ENCODE measurements at regions not wholly inside any gene's neighbourhood (a gene's known extent, or its start where the extent isn't known, plus 50 kb on each side); places are given as distances from the start of the nearest gene placed in this dataset.

DNA sequence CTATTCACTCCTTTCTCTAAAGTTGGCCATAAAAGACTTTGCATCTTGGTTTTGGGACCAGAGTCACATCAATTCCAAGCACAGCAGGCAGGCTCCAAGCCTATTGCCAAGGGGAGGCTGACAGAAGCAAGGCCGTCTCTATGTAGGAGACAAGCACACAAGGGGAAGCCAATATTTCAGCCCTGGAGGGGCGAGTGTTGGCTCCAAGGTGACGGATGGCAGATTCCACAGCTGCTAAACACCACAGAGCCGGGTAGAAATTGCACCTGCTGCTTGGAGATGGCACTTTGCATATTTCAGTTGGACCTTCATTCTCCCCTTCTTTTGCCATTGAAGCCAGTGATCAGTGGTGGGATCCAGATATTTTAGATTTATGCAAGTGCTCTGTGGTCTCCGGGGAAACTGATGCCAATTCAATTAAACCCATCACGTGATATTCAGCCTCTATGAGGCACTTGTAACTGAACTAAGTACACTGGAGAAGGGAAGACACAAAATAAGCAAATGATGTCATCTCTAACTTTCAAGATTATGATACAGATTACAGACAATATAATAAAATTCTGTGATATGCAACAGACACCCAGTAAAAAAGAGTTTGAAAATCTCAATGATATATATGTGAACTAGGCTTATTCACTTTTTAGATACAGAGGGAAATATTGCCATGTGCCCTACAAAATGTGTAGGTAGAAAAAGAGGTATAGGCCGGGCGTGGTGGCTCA is 102.8 kb upstream of the GREM2 start:
- TF ChIP-seq, protein P1, sequence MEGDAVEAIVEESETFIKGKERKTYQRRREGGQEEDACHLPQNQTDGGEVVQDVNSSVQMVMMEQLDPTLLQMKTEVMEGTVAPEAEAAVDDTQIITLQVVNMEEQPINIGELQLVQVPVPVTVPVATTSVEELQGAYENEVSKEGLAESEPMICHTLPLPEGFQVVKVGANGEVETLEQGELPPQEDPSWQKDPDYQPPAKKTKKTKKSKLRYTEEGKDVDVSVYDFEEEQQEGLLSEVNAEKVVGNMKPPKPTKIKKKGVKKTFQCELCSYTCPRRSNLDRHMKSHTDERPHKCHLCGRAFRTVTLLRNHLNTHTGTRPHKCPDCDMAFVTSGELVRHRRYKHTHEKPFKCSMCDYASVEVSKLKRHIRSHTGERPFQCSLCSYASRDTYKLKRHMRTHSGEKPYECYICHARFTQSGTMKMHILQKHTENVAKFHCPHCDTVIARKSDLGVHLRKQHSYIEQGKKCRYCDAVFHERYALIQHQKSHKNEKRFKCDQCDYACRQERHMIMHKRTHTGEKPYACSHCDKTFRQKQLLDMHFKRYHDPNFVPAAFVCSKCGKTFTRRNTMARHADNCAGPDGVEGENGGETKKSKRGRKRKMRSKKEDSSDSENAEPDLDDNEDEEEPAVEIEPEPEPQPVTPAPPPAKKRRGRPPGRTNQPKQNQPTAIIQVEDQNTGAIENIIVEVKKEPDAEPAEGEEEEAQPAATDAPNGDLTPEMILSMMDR (conservative IDR thresholded peaks at IDR 0.05 in 1 of 2, IDR thresholded peaks at IDR 0.05 in 1 of 2; ENCODE audit: low read depth in 1 of 2, low read length in 2 of 2) = no peak
- no peak for TF ChIP-seq EZH2 (IDR thresholded peaks at IDR 0.05; ENCODE audit: low read length, missing control alignments)
- Histone ChIP-seq H3K9ac (ENCODE audit: insufficient read depth, low read length) (no peak overlapping the region), H4K20me1 (ENCODE audit: control insufficient read depth, extremely low read depth, insufficient read depth, low read length) (no peaks in the 10 kb centered on the region), H3K4me3 (replicated peaks in 1 of 4; ENCODE audit: control extremely low read depth in 1 of 4, insufficient read depth in 1 of 4, low read depth in 3 of 4, low read length in 4 of 4) (no peak overlapping the region), H3K36me3 (ENCODE audit: control insufficient read depth, insufficient read depth, low read length) (no peaks in the 10 kb centered on the region), H3K4me2 (ENCODE audit: extremely low read depth, insufficient read depth, low read length) (no peak overlapping the region), H3K79me2 (ENCODE audit: control insufficient read depth, insufficient read depth, low read length) (no peaks in the 10 kb centered on the region), H3K27me3 (ENCODE audit: control insufficient read depth, insufficient read depth, low read length) (no peaks in the 10 kb centered on the region), H3K9me3 (ENCODE audit: control insufficient read depth, insufficient read depth, low read depth, low read length) (no peaks in the 10 kb centered on the region), H3K4me1 (ENCODE audit: control insufficient read depth, extremely low read depth, insufficient read depth, low read length) (peaks cover 2% of the 10 kb centered on the region), H3K27ac (ENCODE audit: insufficient read depth, low read length) (no peak overlapping the region), H2AFZ (ENCODE audit: low read length) (no peak overlapping the region)
- no peak for DNase-seq (ENCODE audit: low read depth in 2 of 2)

DNA sequence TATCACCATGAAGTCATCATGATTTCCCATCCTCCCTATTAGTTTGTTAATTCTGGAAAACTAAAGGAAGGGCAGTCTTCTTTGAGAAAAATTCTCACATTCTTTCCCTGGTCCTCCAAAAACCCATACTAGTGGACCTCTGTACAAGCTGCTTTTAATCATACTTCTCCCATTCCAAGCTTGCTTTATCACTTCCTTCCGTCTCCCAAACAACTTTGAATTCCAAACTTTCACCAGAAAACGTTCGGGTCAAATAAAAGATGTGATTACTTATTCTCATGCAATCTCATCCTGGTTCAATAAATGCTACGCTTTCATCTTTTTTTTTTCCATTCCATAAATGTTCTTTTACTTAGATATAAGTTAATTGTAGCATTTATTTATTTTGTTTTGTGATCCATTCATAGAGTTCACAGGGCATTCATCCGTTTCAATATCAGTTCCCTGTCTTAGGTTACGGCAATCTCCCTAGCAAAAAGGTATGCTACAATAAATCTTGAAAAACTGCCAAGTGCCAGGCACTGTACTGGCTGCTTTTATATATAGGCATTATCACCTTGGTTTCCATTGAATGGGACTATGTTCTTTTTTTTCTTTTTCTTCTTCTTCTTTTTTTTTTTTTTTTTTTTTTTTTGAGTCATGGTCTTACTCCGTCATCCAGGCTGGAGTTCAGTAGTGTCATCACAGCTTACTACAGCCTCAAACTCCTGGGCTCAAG is 100.2 kb upstream of the GREM2 start:
- H3K9me3 ChIP-seq (ENCODE audit: control insufficient read depth, insufficient read depth, low read depth, low read length) = no peaks in the 10 kb centered on the region
- no peak overlapping the region for H3K9ac ChIP-seq (ENCODE audit: insufficient read depth, low read length)
- no peak overlapping the region for H3K4me3 ChIP-seq (replicated peaks in 1 of 4; ENCODE audit: control extremely low read depth in 1 of 4, insufficient read depth in 1 of 4, low read depth in 3 of 4, low read length in 4 of 4)
- H3K4me2 ChIP-seq (ENCODE audit: extremely low read depth, insufficient read depth, low read length) = no peak overlapping the region
- H2AFZ ChIP-seq (ENCODE audit: low read length) = peak overlapping the region; percentile 20
- H3K36me3 ChIP-seq (ENCODE audit: control insufficient read depth, insufficient read depth, low read length) = no peaks in the 10 kb centered on the region
- H4K20me1 ChIP-seq (ENCODE audit: control insufficient read depth, extremely low read depth, insufficient read depth, low read length) = no peaks in the 10 kb centered on the region
- H3K79me2 ChIP-seq (ENCODE audit: control insufficient read depth, insufficient read depth, low read length) = no peaks in the 10 kb centered on the region
- TF ChIP-seq EZH2 (IDR thresholded peaks at IDR 0.05; ENCODE audit: low read length, missing control alignments) = no peak
- TF ChIP-seq, protein P1 (conservative IDR thresholded peaks at IDR 0.05 in 1 of 2, IDR thresholded peaks at IDR 0.05 in 1 of 2; ENCODE audit: low read depth in 1 of 2, low read length in 2 of 2) = no peak
- no peaks in the 10 kb centered on the region for H3K27me3 ChIP-seq (ENCODE audit: control insufficient read depth, insufficient read depth, low read length)
- peak in 1 of 2 donors; percentile 50 for DNase-seq (ENCODE audit: low read depth in 2 of 2)
- peaks cover 2% of the 10 kb centered on the region for H3K4me1 ChIP-seq (ENCODE audit: control insufficient read depth, extremely low read depth, insufficient read depth, low read length)
- peak overlapping the region; percentile 16 for H3K27ac ChIP-seq (ENCODE audit: insufficient read depth, low read length)

DNA sequence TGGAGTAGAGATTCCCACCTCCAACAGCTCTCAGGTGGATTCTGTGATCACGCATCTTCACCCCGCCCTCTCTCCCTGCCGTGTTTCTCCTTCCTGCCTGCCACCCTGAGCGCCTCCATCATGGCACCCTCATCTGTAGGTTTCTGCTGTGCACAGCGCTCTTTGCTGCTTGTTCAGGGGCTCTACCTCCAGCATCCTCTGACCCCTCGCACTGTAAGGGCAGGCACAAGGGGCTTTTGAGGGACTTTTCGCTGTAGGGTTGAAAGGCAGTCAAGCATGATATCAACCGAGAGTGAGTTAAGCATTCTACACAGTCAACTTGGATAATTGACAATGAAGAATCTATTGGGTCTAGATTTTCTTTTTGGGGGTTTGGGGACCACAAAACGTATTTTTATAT is 99.1 kb upstream of the GREM2 start:
- Histone ChIP-seq H2AFZ (ENCODE audit: low read length) (no peak overlapping the region), H3K9me3 (ENCODE audit: control insufficient read depth, insufficient read depth, low read depth, low read length) (no peaks in the 10 kb centered on the region), H3K27me3 (ENCODE audit: control insufficient read depth, insufficient read depth, low read length) (no peaks in the 10 kb centered on the region), H3K79me2 (ENCODE audit: control insufficient read depth, insufficient read depth, low read length) (no peaks in the 10 kb centered on the region), H3K4me1 (ENCODE audit: control insufficient read depth, extremely low read depth, insufficient read depth, low read length) (peaks cover 7% of the 10 kb centered on the region), H3K4me2 (ENCODE audit: extremely low read depth, insufficient read depth, low read length) (no peak overlapping the region), H4K20me1 (ENCODE audit: control insufficient read depth, extremely low read depth, insufficient read depth, low read length) (no peaks in the 10 kb centered on the region), H3K36me3 (ENCODE audit: control insufficient read depth, insufficient read depth, low read length) (no peaks in the 10 kb centered on the region), H3K9ac (ENCODE audit: insufficient read depth, low read length) (no peak overlapping the region), H3K4me3 (replicated peaks in 1 of 4; ENCODE audit: control extremely low read depth in 1 of 4, insufficient read depth in 1 of 4, low read depth in 3 of 4, low read length in 4 of 4) (no peak overlapping the region), H3K27ac (ENCODE audit: insufficient read depth, low read length) (no peak overlapping the region)
- no peak for DNase-seq (ENCODE audit: low read depth in 2 of 2)
- TF ChIP-seq, protein P1 (conservative IDR thresholded peaks at IDR 0.05 in 1 of 2, IDR thresholded peaks at IDR 0.05 in 1 of 2; ENCODE audit: low read depth in 1 of 2, low read length in 2 of 2) = no peak
- no peak for TF ChIP-seq EZH2 (IDR thresholded peaks at IDR 0.05; ENCODE audit: low read length, missing control alignments)

Data from fibroblast of lung (primary cell).